GM23248 (cell line): ENCODE measurements at regions not wholly inside any gene's neighbourhood (a gene's known extent, or its start where the extent isn't known, plus 50 kb on each side); places are given as distances from the start of the nearest gene placed in this dataset.

Experiments used
- EZH2 ChIP-seq: fragments of 200-600 bp; sonication (generic); IDR thresholded peaks from 2 replicates; pipeline ENCODE4 v1.6.1; 2018; ENCODE audit warnings: antibody characterized with exemption, mild to moderate bottlenecking; ENCODE audit not compliant: insufficient read depth, poor library complexity, severe bottlenecking
- EZH2phosphoT487 ChIP-seq: fragments of 200-600 bp; sonication (generic); IDR thresholded peaks from 2 replicates; pipeline ENCODE4 v1.6.1; 2018; ENCODE audit warnings: antibody characterized with exemption, moderate library complexity, mild to moderate bottlenecking, low read depth; ENCODE audit not compliant: insufficient read depth

GRCh38 chr4:111014537-111014936, 391.7 kb upstream of the PITX2 start:
- TF ChIP-seq EZH2phosphoT487 (no peak), EZH2 (no peak)
